ENCODE measurements at regions not wholly inside any gene's neighbourhood (a gene's known extent, or its start where the extent isn't known, plus 50 kb on each side); places are given as distances from the start of the nearest gene placed in this dataset.
"Not testable (repeated sequence)": the region's sequence is repeated elsewhere in the genome, so short reads cannot be mapped to it uniquely, and the experiment has no call there.

DNA sequence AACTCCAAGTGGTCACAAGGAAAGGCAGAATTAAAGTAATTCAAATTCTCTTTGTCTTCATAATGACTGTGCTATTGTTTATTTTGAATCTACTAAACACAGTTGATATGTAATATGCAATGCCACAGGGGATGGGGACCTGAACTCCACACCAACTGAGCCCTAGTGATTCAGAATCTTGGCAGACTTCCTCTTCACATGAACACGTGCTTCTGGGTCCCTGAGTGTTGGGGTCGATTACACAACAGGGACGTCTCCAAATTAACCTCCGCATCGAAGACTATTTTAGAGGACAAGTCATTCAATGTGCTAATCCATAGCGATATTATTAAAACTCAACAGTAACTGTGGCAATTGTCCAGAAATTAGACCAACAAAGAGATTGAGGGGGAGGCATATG is 95.3 kb upstream of the CARD11 start:
- TF ChIP-seq CTCF (IDR thresholded peaks at IDR 0.05; ENCODE audit: low read depth, low read length): no peak
- H3K4me3 ChIP-seq (ENCODE audit: low read depth, low read length): no peak overlapping the region

DNA sequence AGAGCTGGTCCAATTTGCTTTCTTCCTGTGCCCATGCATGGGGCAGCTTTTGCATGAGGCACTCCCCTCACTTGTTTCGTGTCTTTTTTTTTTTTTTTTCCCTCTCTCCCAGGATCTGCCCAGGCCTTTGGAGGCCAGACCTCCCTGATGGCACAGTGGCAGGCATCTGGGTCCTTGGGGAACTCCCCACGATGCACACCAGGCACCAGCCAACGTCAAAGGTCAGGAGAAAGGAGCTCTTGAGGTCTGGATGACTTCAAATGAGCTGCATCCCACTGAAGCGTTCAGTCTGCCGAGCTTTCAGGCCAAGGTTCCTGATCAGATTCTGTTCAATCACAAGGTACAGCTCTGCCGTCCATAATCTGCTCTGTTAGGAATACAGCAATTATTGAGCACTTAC is 97.2 kb upstream of the CARD11 start:
- no peak overlapping the region for H3K4me3 ChIP-seq (ENCODE audit: low read depth, low read length)
- TF ChIP-seq CTCF (IDR thresholded peaks at IDR 0.05; ENCODE audit: low read depth, low read length): no peak

GRCh38 chr7:3141326-3141725 is 97.7 kb upstream of the CARD11 start:
- TF ChIP-seq CTCF (IDR thresholded peaks at IDR 0.05; ENCODE audit: low read depth, low read length): no peak
- no peak overlapping the region for H3K4me3 ChIP-seq (ENCODE audit: low read depth, low read length)

DNA sequence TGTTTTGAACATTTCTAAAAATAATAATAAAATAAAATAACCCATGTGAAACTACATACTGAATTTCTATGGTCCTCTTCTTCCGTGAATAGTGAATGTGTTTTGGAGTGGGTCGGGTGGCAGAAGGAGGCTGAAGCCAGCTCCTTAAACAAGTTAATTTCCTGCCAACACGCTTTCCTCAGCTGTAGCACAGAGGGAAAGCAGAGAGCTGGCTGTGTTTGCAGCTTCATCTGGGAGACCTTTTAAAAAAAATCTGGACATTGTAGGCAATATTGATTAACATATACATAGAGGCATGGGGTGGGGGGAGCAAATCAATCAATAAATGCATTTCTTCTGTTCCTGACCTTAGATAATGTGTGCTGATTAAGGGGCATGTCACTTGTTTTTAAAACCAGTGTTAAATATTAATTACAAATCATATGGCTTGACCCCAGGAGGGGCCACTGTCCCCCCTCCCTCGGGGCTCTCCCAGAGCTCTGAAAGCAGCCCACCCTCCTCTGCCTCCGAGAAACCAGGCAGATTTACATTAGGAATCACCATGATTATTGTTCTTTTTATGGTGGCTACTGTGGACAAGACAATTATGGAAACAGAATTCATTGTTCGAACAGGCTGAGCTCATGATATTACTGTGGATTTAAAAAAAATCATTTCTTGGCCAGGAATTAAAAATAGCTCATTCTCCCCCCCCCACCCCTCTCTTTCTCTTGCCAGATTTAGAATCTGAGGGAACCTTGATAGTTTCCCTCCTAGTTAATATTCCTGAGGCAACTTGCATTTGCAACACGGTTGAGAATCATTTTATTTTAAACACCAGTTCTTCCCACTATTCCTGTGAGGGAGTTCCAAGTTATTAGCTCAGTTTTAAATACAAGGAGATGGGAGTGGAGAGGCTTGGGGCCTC is 100.5 kb upstream of the CARD11 start:
- TF ChIP-seq CTCF (IDR thresholded peaks at IDR 0.05; ENCODE audit: low read depth, low read length): no peak
- no peak overlapping the region for H3K4me3 ChIP-seq (ENCODE audit: low read depth, low read length)

- not testable (repeated sequence) for H3K4me3 ChIP-seq (ENCODE audit: low read depth, low read length)
Measured at GRCh38 chr7:3144776-3145125, 101.1 kb upstream of the CARD11 start.

DNA sequence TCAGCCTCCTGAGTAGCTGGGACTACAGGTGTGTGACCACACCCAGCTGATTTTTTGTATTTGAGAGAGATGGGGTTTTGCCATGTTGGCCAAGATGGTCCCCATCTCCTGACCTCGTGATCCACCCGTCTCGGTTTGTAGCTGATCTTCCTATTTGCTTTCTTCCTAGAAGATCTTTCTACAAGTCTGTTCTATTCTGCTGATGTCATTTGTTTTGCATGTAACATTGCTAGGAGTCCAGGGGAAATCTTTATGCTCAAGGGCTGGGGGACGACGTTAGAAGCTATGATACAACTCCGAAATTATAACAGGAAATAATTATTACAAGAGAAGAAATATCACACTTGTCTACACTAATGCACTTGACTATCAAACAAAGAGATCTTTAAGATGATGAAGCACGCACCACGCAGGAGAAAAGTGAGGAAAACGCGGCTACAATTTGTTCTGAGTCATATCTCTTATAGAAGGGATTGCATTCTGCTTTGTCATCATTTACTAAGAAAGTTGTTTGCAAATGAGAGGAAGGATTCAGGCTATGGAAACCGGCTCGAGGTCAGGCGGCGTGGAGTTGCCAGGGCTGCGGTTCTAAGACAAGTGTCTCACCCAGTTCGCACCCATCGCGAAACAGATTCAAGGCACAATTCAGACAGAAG is 103.0 kb upstream of the CARD11 start:
- no peak overlapping the region for H3K4me3 ChIP-seq (ENCODE audit: low read depth, low read length)
- TF ChIP-seq CTCF (IDR thresholded peaks at IDR 0.05; ENCODE audit: low read depth, low read length): no peak

DNA sequence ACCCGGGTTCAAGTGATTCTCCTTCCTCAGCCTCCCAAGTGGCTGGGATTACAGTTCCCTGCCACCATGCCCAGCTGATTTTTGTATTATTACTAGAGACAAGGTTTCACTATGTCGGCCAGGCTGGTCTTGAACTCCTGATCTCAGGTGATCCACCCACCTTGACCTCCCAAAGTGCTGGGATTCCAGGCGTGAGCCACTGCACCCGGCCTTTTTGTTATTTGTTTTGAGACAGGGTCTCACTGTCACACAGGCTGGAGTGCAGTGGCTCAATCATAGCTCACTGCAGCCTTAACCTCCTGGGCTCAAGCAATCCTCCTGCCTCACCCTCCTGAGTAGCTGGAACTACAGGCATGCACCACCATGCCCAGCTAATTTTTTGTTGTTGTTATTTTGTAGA is 104.8 kb upstream of the CARD11 start:
- not testable (repeated sequence) for H3K4me3 ChIP-seq (ENCODE audit: low read depth, low read length)

DNA sequence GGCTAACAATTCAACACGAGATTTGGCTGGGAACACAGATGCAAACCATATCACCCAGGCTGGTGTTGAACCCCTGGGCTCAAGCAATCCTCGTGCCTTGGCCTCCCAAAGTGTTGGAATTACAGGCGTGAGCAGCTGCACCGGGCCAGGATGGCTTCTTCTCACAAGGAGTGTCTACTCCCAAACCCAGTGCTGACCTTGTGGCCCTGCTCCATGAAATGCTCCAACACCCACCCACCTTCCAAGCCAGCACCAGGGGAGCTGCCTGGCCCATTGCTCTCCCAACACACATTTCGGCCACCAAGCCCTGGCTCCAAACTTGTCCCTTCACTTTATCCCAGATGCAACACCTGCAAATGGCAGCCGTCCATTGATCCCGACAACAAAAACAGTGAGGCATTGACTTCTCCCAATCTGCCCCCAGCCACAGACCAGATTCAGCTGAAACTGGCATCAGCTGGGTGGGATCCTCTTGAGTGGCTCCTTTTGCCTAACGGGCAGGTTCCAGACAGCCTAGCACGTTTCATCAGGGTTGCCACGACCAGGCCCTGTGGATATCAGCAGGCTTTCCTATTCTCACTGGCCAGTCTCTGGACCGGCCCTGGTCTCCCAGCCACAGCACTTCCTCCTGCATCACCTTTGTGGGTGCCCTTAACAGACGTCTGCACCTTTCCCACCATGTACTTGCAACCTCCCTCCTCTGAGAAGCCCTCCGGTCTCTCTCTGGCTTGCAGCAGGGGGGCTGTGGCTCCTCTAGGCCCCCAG is 105.7 kb upstream of the CARD11 start:
- TF ChIP-seq CTCF (IDR thresholded peaks at IDR 0.05; ENCODE audit: low read depth, low read length): no peak
- no peak overlapping the region for H3K4me3 ChIP-seq (ENCODE audit: low read depth, low read length)
